IMR-90 (cell line): ENCODE measurements at regions not wholly inside any gene's neighbourhood (a gene's known extent, or its start where the extent isn't known, plus 50 kb on each side); places are given as distances from the start of the nearest gene placed in this dataset.
A peak's percentile ranks its signal among the peaks of the same experiment; 100 is the strongest.

ENCODE experiments used
- ATAC-seq: fragments of 200-7000 bp; cut with Tn5 transposase; 2 replicates; pipeline ENCODE4 v1.9.1; 2020; ENCODE audit warnings: low read depth, mild to moderate bottlenecking, moderate library complexity
- BruUV-seq: library from RNA; stranded (reverse); fragments of 400-500 nt; replicated peaks from 2 replicates; lab custom pipeline; 2021; lab: Mats Ljungman, UMichigan
- CTCF ChIA-PET: fragments of 300-600 bp; formaldehyde crosslinking; extraction: SDS; loops from one replicate; lab custom pipeline; 2021; ENCODE audit warnings: antibody characterized with exemption; lab: Yijun Ruan, JAX
- POLR2A ChIA-PET: fragments of 300-600 bp; sonication (Branson Sonifier 250); formaldehyde crosslinking; loops from one replicate; lab custom pipeline; 2022; ENCODE audit warnings: antibody characterized with exemption; ENCODE audit not compliant: unreplicated experiment; lab: Charles Lee
- DNase-seq: peaks from one replicate; pipeline ENCODE4 v3.0.0; 2013
- H2AFZ ChIP-seq: replicated peaks from 2 replicates; pipeline ENCODE3; 2013; ENCODE audit warnings: low read length, mild to moderate bottlenecking; ENCODE audit not compliant: poor library complexity
- H2AK5ac ChIP-seq: 2 replicates; pipeline ENCODE4 v1.6.1; 2013; ENCODE audit warnings: low read depth, low read length, inconsistent platforms
- H2AK9ac ChIP-seq: replicated peaks from 2 replicates; pipeline ENCODE3; 2013; ENCODE audit warnings: mild to moderate bottlenecking, low read depth, low read length, moderate library complexity; ENCODE audit not compliant: poor library complexity
- H2BK120ac ChIP-seq: 2 replicates; pipeline ENCODE4 v1.6.1; 2013; ENCODE audit warnings: low read depth, low read length, inconsistent platforms
- H2BK15ac ChIP-seq: 3 replicates; pipeline ENCODE4 v1.6.1; 2013; ENCODE audit warnings: low read depth, low read length, inconsistent platforms
- H2BK20ac ChIP-seq: 2 replicates; pipeline ENCODE4 v1.6.1; 2013; ENCODE audit warnings: low read depth, mild to moderate bottlenecking, inconsistent platforms, low read length, moderate library complexity
- H2BK5ac ChIP-seq: 2 replicates; pipeline ENCODE4 v1.6.1; 2013; ENCODE audit warnings: mild to moderate bottlenecking, low read depth, low read length, inconsistent platforms; ENCODE audit not compliant: poor library complexity, severe bottlenecking
- H3K14ac ChIP-seq: replicated peaks from 2 replicates; pipeline ENCODE4 v1.6.1; 2013; ENCODE audit warnings: low read depth, low read length, inconsistent platforms
- H3K18ac ChIP-seq: 2 replicates; pipeline ENCODE4 v1.6.1; 2013; ENCODE audit warnings: low read depth, low read length, control low read depth
- H3K23ac ChIP-seq: 2 replicates; pipeline ENCODE4 v1.6.1; 2013; ENCODE audit warnings: low read depth, low read length, inconsistent platforms
- H3K27ac ChIP-seq: 2 replicates; pipeline ENCODE4 v1.5.1; 2013; ENCODE audit warnings: mild to moderate bottlenecking, control low read depth, low read length; ENCODE audit not compliant: insufficient read depth
- H3K27me3 ChIP-seq: 2 replicates; pipeline ENCODE4 v1.6.1; 2013; ENCODE audit warnings: low read length; ENCODE audit not compliant: control insufficient read depth, insufficient read depth
- H3K36me3 ChIP-seq: 2 replicates; pipeline ENCODE4 v1.6.1; 2013; ENCODE audit warnings: low read length, mixed read lengths; ENCODE audit not compliant: control insufficient read depth, insufficient read depth
- H3K4ac ChIP-seq: 2 replicates; pipeline ENCODE4 v1.6.1; 2013; ENCODE audit warnings: low read depth, low read length, inconsistent platforms
- H3K4me1 ChIP-seq: 2 replicates; pipeline ENCODE4 v1.6.1; 2013; ENCODE audit warnings: low read length, mixed read lengths; ENCODE audit not compliant: control insufficient read depth, insufficient read depth
- H3K4me2 ChIP-seq: 2 replicates; pipeline ENCODE4 v1.6.1; 2013; ENCODE audit warnings: low read depth, mild to moderate bottlenecking, control low read depth, low read length, moderate library complexity
- H3K4me3 ChIP-seq: 2 replicates; pipeline ENCODE4 v1.5.1; 2013; ENCODE audit warnings: low read depth, mild to moderate bottlenecking, control low read depth, low read length, moderate library complexity; ENCODE audit not compliant: insufficient read depth
- H3K56ac ChIP-seq: 2 replicates; pipeline ENCODE4 v1.6.1; 2013; ENCODE audit warnings: low read length, inconsistent platforms; ENCODE audit not compliant: insufficient read depth; ENCODE audit errors: extremely low read depth
- H3K79me1 ChIP-seq, 2 experiments: 2 replicates each; pipeline ENCODE4 v1.6.1; 2013; ENCODE audit warnings: low read length in 2 of 2, inconsistent platforms in 1 of 2, low read depth in 1 of 2
- H3K9ac ChIP-seq: 2 replicates; pipeline ENCODE4 v1.6.1; 2013; ENCODE audit warnings: low read depth, low read length, control low read depth
- H3K9me1 ChIP-seq: 2 replicates; pipeline ENCODE4 v1.6.1; 2013; ENCODE audit warnings: low read length, inconsistent platforms; ENCODE audit not compliant: insufficient read depth
- H3K9me3 ChIP-seq: 2 replicates; pipeline ENCODE4 v1.6.1; 2013; ENCODE audit warnings: low read length; ENCODE audit not compliant: control insufficient read depth, insufficient read depth
- H4K20me1 ChIP-seq: 2 replicates; pipeline ENCODE4 v1.6.1; 2013; ENCODE audit warnings: low read length, inconsistent platforms; ENCODE audit not compliant: insufficient read depth
- H4K5ac ChIP-seq: 2 replicates; pipeline ENCODE4 v1.6.1; 2013; ENCODE audit warnings: mild to moderate bottlenecking, low read depth, low read length, control low read depth
- H4K8ac ChIP-seq, 2 experiments: 2 replicates each; pipeline ENCODE4 v1.6.1; 2013; ENCODE audit warnings: low read depth in 2 of 2, low read length in 2 of 2, control low read depth in 1 of 2, inconsistent platforms in 1 of 2
- H4K91ac ChIP-seq: 2 replicates; pipeline ENCODE4 v1.6.1; 2013; ENCODE audit warnings: low read depth, low read length, inconsistent platforms; ENCODE audit not compliant: insufficient read depth
- BHLHE40 ChIP-seq: fragments of 150-350 bp; IDR thresholded peaks from 2 replicates; pipeline ENCODE4 v1.6.1; 2016; ENCODE audit warnings: mild to moderate bottlenecking, low read depth, low read length
- CEBPB ChIP-seq: IDR thresholded peaks from 2 replicates; pipeline ENCODE4 v1.6.1; 2012; ENCODE audit warnings: low read depth, low read length, improper control_type of control experiment
- CHD1 ChIP-seq: IDR thresholded peaks from 2 replicates; pipeline ENCODE4 v1.6.1; 2012; ENCODE audit warnings: low read depth, low read length, improper control_type of control experiment
- CTCF ChIP-seq: conservative IDR thresholded peaks from 2 replicates; pipeline ENCODE4 v1.5.1; 2012; ENCODE audit warnings: mild to moderate bottlenecking, low read depth, low read length, improper control_type of control experiment
- ELK1 ChIP-seq: fragments of 150-350 bp; IDR thresholded peaks from 2 replicates; pipeline ENCODE4 v1.6.1; 2016; ENCODE audit warnings: low read depth, mild to moderate bottlenecking, low read length, moderate library complexity, borderline replicate concordance
- FOS ChIP-seq: fragments of 150-350 bp; IDR thresholded peaks from 2 replicates; pipeline ENCODE4 v1.6.1; 2016; ENCODE audit warnings: low read depth, low read length
- MAFK ChIP-seq: IDR thresholded peaks from 2 replicates; pipeline ENCODE4 v1.6.1; 2012; ENCODE audit warnings: low read depth, low read length, improper control_type of control experiment
- MXI1 ChIP-seq: IDR thresholded peaks from 2 replicates; pipeline ENCODE4 v1.6.1; 2012; ENCODE audit warnings: low read depth, mild to moderate bottlenecking, low read length, moderate library complexity, borderline replicate concordance
- POLR2A ChIP-seq: IDR thresholded peaks from 2 replicates; pipeline ENCODE4 v1.6.1; 2012; ENCODE audit warnings: mild to moderate bottlenecking, low read depth, low read length
- RAD21 ChIP-seq: IDR thresholded peaks from 2 replicates; pipeline ENCODE4 v1.6.1; 2012; ENCODE audit warnings: low read length, improper control_type of control experiment
- RFX5 ChIP-seq: IDR thresholded peaks from 2 replicates; pipeline ENCODE4 v1.8.0; 2012; ENCODE audit warnings: low read depth, mild to moderate bottlenecking, low read length, moderate library complexity
- SMC3 ChIP-seq: fragments of 150-350 bp; IDR thresholded peaks from 2 replicates; pipeline ENCODE4 v1.6.1; 2016; ENCODE audit warnings: low read depth, mild to moderate bottlenecking, antibody characterized with exemption, low read length, moderate library complexity
- WGBS, 2 experiments: methylation state at CpG; one replicate each; pipeline versions ENCODE4 v1.1.5 to v1.1.7; 2013; ENCODE audit warnings: missing lambda C conversion rate in 2 of 2; ENCODE audit not compliant: insufficient read length in 1 of 2; ENCODE audit errors: extremely low coverage in 2 of 2; 5-methylcytosine and 5-hydroxymethylcytosine counted together
- dilution Hi-C: fragments of 300-500 bp; cut with HindIII; formaldehyde crosslinking; loops from one replicate; pipeline ENCODE4 v1.14.3; 2018; ENCODE audit warnings: low sequenced_read_pairs; ENCODE audit not compliant: unreplicated experiment
- in situ Hi-C: fragments of 300-500 bp; cut with MboI; formaldehyde crosslinking; loops from 3 replicates; pipeline ENCODE4 v1.14.3; 2019; ENCODE audit warnings: low sequenced_read_pairs, inconsistent platforms, mixed read lengths
- intact Hi-C: fragments of 100-400 bp; cut with micrococcal nuclease; formaldehyde crosslinking; loops from 2 replicates; pipeline ENCODE4 v1.10.0; 2022

- no peak for TF ChIP-seq RAD21
Measured at GRCh38 chr22:22089459-22090308, 107.1 kb upstream of the TOP3B start (continued).

GRCh38 chr22:22088658-22089458 lies 106.3 kb upstream of the TOP3B start:
- ChIA-PET POLR2A (no interaction called here), CTCF (interaction anchor here (1.6 kb wide), 1 partner anchor 25 kb away, joined by 3 read pairs; no protein-coding TSS in a partner anchor)
- no peaks in the 10 kb centered on the region for H4K20me1 ChIP-seq
- peaks cover 18% of the 10 kb centered on the region for H3K4me1 ChIP-seq
- no peak overlapping the region for H3K4me3 ChIP-seq
- H2BK5ac ChIP-seq, result no peak overlapping the region
- in situ Hi-C loops (no loop called here), dilution Hi-C loops (no loop called here), intact Hi-C loops (no loop called here)
- no peak overlapping the region for H3K4me2 ChIP-seq
- H3K36me3 ChIP-seq, result no peaks in the 10 kb centered on the region
- peak overlapping the region; percentile 26 for H2BK120ac ChIP-seq
- peaks cover 15% of the 10 kb centered on the region; the same call in 1 of the 2 replicates for H3K9me1 ChIP-seq
- no peak overlapping the region; the same call in 1 of the 2 replicates for H2AK5ac ChIP-seq
- H4K8ac ChIP-seq, result no peak overlapping the region; a peak in 1 of 4 replicates
- 0 out of 3 replicates have a peak overlapping the region, but pooled peaks have one; percentile 6 for H2BK15ac ChIP-seq
- H3K9ac ChIP-seq, result no peak overlapping the region
- H3K4ac ChIP-seq, result peak overlapping the region; percentile 28; the same call in 1 of the 2 replicates
- no peaks in the 10 kb centered on the region for H3K79me1 ChIP-seq
- peak overlapping the region; percentile 26 for H2AK9ac ChIP-seq
- BruUV-seq, result no TSS peak
- H2BK20ac ChIP-seq, result no peak overlapping the region
- no peak overlapping the region for H3K23ac ChIP-seq
- H3K27ac ChIP-seq, result no peak overlapping the region
- H2AFZ ChIP-seq, result no peak overlapping the region
- H3K56ac ChIP-seq, result no peak overlapping the region
- WGBS, 2 experiments, result 100% methylated on average over 1 of the region's 9 CpGs; no CpG with 5 or more reads in 1 of the 2 experiments
- H4K5ac ChIP-seq, result no peak overlapping the region
- H3K27me3 ChIP-seq, result peaks cover 10% of the 10 kb centered on the region
- H3K14ac ChIP-seq, result no peak overlapping the region
- ATAC-seq (no peak), DNase-seq (no peak)
- no peak overlapping the region for H3K18ac ChIP-seq
- H3K9me3 ChIP-seq, result no peaks in the 10 kb centered on the region
- H4K91ac ChIP-seq, result peak overlapping the region; percentile 0; the same call in 1 of the 2 replicates
- no peak for TF ChIP-seq MXI1
- TF ChIP-seq BHLHE40, result no peak
- TF ChIP-seq ELK1, result no peak
- TF ChIP-seq RFX5, result no peak
- no peak for TF ChIP-seq CTCF
- TF ChIP-seq CHD1, result no peak
- TF ChIP-seq POLR2A, result no peak
- no peak for TF ChIP-seq CEBPB
- TF ChIP-seq SMC3, result no peak
- no peak for TF ChIP-seq RAD21
- no peak for TF ChIP-seq FOS
- TF ChIP-seq MAFK, result no peak
